H1 (cell line): ENCODE measurements at regions not wholly inside any gene's neighbourhood (a gene's known extent, or its start where the extent isn't known, plus 50 kb on each side); places are given as distances from the start of the nearest gene placed in this dataset.

ENCODE experiments used
- CEBPB ChIP-seq: IDR thresholded peaks from 2 replicates; pipeline ENCODE4 v1.6.1; 2012; ENCODE audit warnings: low read depth, low read length
- CHD7 ChIP-seq: fragments of 300-600 bp; sonication (generic); IDR thresholded peaks from 2 replicates; pipeline ENCODE4 v1.7.1; 2012; ENCODE audit warnings: low read length, moderate library complexity, mild to moderate bottlenecking, inconsistent platforms; ENCODE audit not compliant: insufficient replicate concordance
- CTBP2 ChIP-seq: IDR thresholded peaks from 2 replicates; pipeline ENCODE4 v1.7.0; 2011; ENCODE audit warnings: borderline replicate concordance, mild to moderate bottlenecking, moderate library complexity, mixed read lengths, low read length; ENCODE audit not compliant: insufficient read depth, insufficient read length
- NANOG ChIP-seq: IDR thresholded peaks from 2 replicates; pipeline ENCODE4 v1.6.1; 2011; ENCODE audit warnings: low read length, low read depth, mild to moderate bottlenecking, inconsistent platforms; ENCODE audit not compliant: insufficient read depth, poor library complexity, severe bottlenecking
- TAF1 ChIP-seq: IDR thresholded peaks from 2 replicates; pipeline ENCODE4 v1.6.1; 2011; ENCODE audit warnings: mild to moderate bottlenecking, low read depth, low read length

- TF ChIP-seq CHD7, result no peak
- TF ChIP-seq CEBPB, result no peak
- no peak for TF ChIP-seq CTBP2
- TF ChIP-seq TAF1, result no peak
- no peak for TF ChIP-seq NANOG
These were observed 947.6 kb upstream of the MDGA2 start (continued) for GRCh38 chr14:48622980-48623379.
